Liver (tissue), 8 donors: ENCODE measurements at regions not wholly inside any gene's neighbourhood (a gene's known extent, or its start where the extent isn't known, plus 50 kb on each side); places are given as distances from the start of the nearest gene placed in this dataset.

Source experiments
- DNase-seq: peaks from one replicate; pipeline ENCODE4 v3.0.0-alpha.2; 2017; ENCODE audit warnings: low spot score
- H3K27ac ChIP-seq, 2 donors: one replicate each; pipeline ENCODE4 v1.7.0; 2013; ENCODE audit warnings: inconsistent platforms in 2 of 2, low read length in 2 of 2, control low read depth in 1 of 2, low read depth in 1 of 2, mild to moderate bottlenecking in 1 of 2
- H3K27me3 ChIP-seq, 4 donors: one replicate each; pipeline versions ENCODE4 v1.6.1 to v1.7.0; 2013; ENCODE audit warnings: low read length in 3 of 4, inconsistent platforms in 1 of 4, mild to moderate bottlenecking in 1 of 4, moderate library complexity in 1 of 4; ENCODE audit not compliant: control insufficient read depth in 4 of 4, insufficient read depth in 4 of 4
- H3K36me3 ChIP-seq, 4 donors: one replicate each; pipeline versions ENCODE4 v1.6.1 to v1.7.0; 2013; ENCODE audit warnings: low read length in 3 of 4, mild to moderate bottlenecking in 3 of 4, low read depth in 1 of 4, moderate library complexity in 1 of 4; ENCODE audit not compliant: control insufficient read depth in 4 of 4, insufficient read depth in 3 of 4
- H3K4me1 ChIP-seq, 4 donors: one replicate each; pipeline versions ENCODE4 v1.6.1 to v1.7.0; 2013; ENCODE audit warnings: low read length in 3 of 4, mild to moderate bottlenecking in 3 of 4, moderate library complexity in 1 of 4; ENCODE audit not compliant: control insufficient read depth in 4 of 4, insufficient read depth in 4 of 4
- H3K4me3 ChIP-seq, 3 donors: one replicate each; pipeline versions ENCODE4 v1.6.1 to v1.7.0; 2013; ENCODE audit warnings: low read length in 3 of 3, control low read depth in 1 of 3, low read depth in 1 of 3, mild to moderate bottlenecking in 1 of 3
- H3K9ac ChIP-seq, 2 donors: one replicate each; pipeline ENCODE4 v1.7.0; 2013; ENCODE audit warnings: low read length in 2 of 2, mild to moderate bottlenecking in 2 of 2, moderate library complexity in 2 of 2, control low read depth in 1 of 2, low read depth in 1 of 2
- H3K9me3 ChIP-seq, 4 donors: one replicate each; pipeline versions ENCODE4 v1.6.1 to v1.7.0; 2013; ENCODE audit warnings: low read length in 3 of 4; ENCODE audit not compliant: control insufficient read depth in 4 of 4
- CTCF ChIP-seq: fragments of 150-350 bp; IDR thresholded peaks from 2 replicates; pipeline ENCODE4 v1.5.1; 2017; ENCODE audit warnings: improper control_type of control experiment, low read depth, low read length; ENCODE audit not compliant: missing input control
- EGR1 ChIP-seq, 2 donors: IDR thresholded peaks; 2 replicates each; pipeline ENCODE4 v1.6.1; 2016 to 2018; ENCODE audit warnings: antibody characterized with exemption in 2 of 2, low read depth in 2 of 2
- FOXA1 ChIP-seq: IDR thresholded peaks from 2 replicates; pipeline ENCODE4 v1.6.1; 2016; ENCODE audit warnings: antibody characterized with exemption
- FOXA2 ChIP-seq: IDR thresholded peaks from 2 replicates; pipeline ENCODE4 v1.6.1; 2016; ENCODE audit warnings: antibody characterized with exemption
- GABPA ChIP-seq, 2 donors: IDR thresholded peaks in 1 of 2; conservative IDR thresholded peaks in 1 of 2; 2 replicates each; pipeline ENCODE4 v1.6.1; 2016; ENCODE audit warnings: antibody characterized with exemption in 2 of 2, mild to moderate bottlenecking in 1 of 2, moderate library complexity in 1 of 2
- HNF4A ChIP-seq, 2 donors: conservative IDR thresholded peaks; 2 replicates each; pipeline ENCODE4 v1.6.1; 2016; ENCODE audit warnings: antibody characterized with exemption in 2 of 2, mild to moderate bottlenecking in 2 of 2
- JUND ChIP-seq, 2 donors: IDR thresholded peaks; 2 replicates each; pipeline ENCODE4 v1.6.1; 2016; ENCODE audit warnings: antibody characterized with exemption in 2 of 2
- MAX ChIP-seq: IDR thresholded peaks from 2 replicates; pipeline ENCODE4 v1.6.1; 2016; ENCODE audit warnings: antibody characterized with exemption
- NR2F2 ChIP-seq: IDR thresholded peaks from 2 replicates; pipeline ENCODE4 v1.6.1; 2016; ENCODE audit warnings: antibody characterized with exemption
- RAD21 ChIP-seq, 2 donors: IDR thresholded peaks; 2 replicates each; pipeline ENCODE4 v1.6.1; 2016; ENCODE audit warnings: antibody characterized with exemption in 2 of 2, mild to moderate bottlenecking in 2 of 2
- RXRA ChIP-seq, 2 donors: IDR thresholded peaks; 2 replicates each; pipeline ENCODE4 v1.6.1; 2017 to 2018; ENCODE audit warnings: antibody characterized with exemption in 2 of 2, mild to moderate bottlenecking in 1 of 2
- TAF1 ChIP-seq: conservative IDR thresholded peaks from 2 replicates; pipeline ENCODE4 v1.6.1; 2016; ENCODE audit warnings: antibody characterized with exemption, mild to moderate bottlenecking
- YY1 ChIP-seq: IDR thresholded peaks from 2 replicates; pipeline ENCODE4 v1.6.1; 2016; ENCODE audit warnings: antibody characterized with exemption, mild to moderate bottlenecking
- ZBTB33 ChIP-seq: IDR thresholded peaks from 2 replicates; pipeline ENCODE4 v1.6.1; 2016; ENCODE audit warnings: antibody characterized with exemption
- WGBS: extraction: QIAGEN DNeasy Blood & Tissue Kit; methylation state at CpG from one replicate; pipeline ENCODE4 v1.1.7; 2013; 5-methylcytosine and 5-hydroxymethylcytosine counted together
- TF ChIP-seq, protein P1 (sequence below): IDR thresholded peaks from 2 replicates; pipeline ENCODE4 v1.6.1; 2016; ENCODE audit warnings: antibody characterized with exemption, mild to moderate bottlenecking
- donor health status: healthy.
- donor health status: healthy.
- donor health status: healthy.
- donor health status: healthy.
- donor health status: healthy.

GRCh38 chr3:162385387-162385786 is 888.8 kb downstream of the OTOL1 start:
- H3K27ac ChIP-seq = no peak overlapping the region
- DNase-seq = no peak
- H3K9ac ChIP-seq = no peak overlapping the region
- no peaks in the 10 kb centered on the region for H3K36me3 ChIP-seq
- WGBS = 68% methylated on average over 1 of the region's 1 CpG
- no peaks in the 10 kb centered on the region for H3K4me1 ChIP-seq
- H3K9me3 ChIP-seq = no peaks in the 10 kb centered on the region
- no peaks in the 10 kb centered on the region for H3K27me3 ChIP-seq
- TF ChIP-seq MAX (no peak), FOXA2 (no peak), YY1 (no peak), CTCF (no peak)
- no peak overlapping the region for H3K4me3 ChIP-seq

DNA sequence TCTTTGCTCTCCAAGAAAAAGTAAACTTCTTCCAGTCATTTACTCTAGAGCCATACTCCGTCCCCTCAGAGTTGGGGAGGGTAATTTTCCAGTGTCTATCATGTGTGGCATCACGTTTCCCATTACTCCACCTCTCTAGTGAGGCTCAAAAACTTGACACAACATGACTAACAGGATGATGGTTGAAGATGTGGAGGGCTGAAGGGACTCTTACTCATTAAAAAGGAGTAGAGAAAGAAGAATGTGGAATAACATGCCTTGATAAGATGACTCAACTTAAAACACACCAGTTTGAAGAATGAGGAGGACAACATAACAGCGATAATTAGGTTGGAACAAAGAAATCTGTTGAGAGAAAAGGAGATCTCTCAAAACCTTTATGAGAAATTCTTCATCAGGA is 894.3 kb downstream of the OTOL1 start:
- TF ChIP-seq FOXA1 (no peak), RAD21 (IDR thresholded peaks at IDR 0.05) (no peak), CTCF (no peak), RXRA (IDR thresholded peaks at IDR 0.05) (no peak), HNF4A (conservative IDR thresholded peaks at IDR 0.05) (no peak), TAF1 (no peak), JUND (IDR thresholded peaks at IDR 0.05) (no peak), FOXA2 (no peak), ZBTB33 (no peak), GABPA (IDR thresholded peaks at IDR 0.05 in 1 of 2, conservative IDR thresholded peaks at IDR 0.05 in 1 of 2) (no peak), EGR1 (IDR thresholded peaks at IDR 0.05; ENCODE audit: low read depth in 2 of 2) (no peak), NR2F2 (no peak)
- TF ChIP-seq, protein P1, sequence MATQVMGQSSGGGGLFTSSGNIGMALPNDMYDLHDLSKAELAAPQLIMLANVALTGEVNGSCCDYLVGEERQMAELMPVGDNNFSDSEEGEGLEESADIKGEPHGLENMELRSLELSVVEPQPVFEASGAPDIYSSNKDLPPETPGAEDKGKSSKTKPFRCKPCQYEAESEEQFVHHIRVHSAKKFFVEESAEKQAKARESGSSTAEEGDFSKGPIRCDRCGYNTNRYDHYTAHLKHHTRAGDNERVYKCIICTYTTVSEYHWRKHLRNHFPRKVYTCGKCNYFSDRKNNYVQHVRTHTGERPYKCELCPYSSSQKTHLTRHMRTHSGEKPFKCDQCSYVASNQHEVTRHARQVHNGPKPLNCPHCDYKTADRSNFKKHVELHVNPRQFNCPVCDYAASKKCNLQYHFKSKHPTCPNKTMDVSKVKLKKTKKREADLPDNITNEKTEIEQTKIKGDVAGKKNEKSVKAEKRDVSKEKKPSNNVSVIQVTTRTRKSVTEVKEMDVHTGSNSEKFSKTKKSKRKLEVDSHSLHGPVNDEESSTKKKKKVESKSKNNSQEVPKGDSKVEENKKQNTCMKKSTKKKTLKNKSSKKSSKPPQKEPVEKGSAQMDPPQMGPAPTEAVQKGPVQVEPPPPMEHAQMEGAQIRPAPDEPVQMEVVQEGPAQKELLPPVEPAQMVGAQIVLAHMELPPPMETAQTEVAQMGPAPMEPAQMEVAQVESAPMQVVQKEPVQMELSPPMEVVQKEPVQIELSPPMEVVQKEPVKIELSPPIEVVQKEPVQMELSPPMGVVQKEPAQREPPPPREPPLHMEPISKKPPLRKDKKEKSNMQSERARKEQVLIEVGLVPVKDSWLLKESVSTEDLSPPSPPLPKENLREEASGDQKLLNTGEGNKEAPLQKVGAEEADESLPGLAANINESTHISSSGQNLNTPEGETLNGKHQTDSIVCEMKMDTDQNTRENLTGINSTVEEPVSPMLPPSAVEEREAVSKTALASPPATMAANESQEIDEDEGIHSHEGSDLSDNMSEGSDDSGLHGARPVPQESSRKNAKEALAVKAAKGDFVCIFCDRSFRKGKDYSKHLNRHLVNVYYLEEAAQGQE = no peak
- 58% methylated on average over 3 of the region's 3 CpGs for WGBS
- Histone ChIP-seq H3K4me3 (no peak overlapping the region), H3K27ac (no peak overlapping the region), H3K36me3 (no peaks in the 10 kb centered on the region), H3K27me3 (no peaks in the 10 kb centered on the region), H3K9me3 (no peaks in the 10 kb centered on the region), H3K9ac (no peak overlapping the region), H3K4me1 (no peaks in the 10 kb centered on the region)
- DNase-seq = no peak
